ENCODE measurements at regions not wholly inside any gene's neighbourhood (a gene's known extent, or its start where the extent isn't known, plus 50 kb on each side); places are given as distances from the start of the nearest gene placed in this dataset.

- CTCF ChIA-PET (ENCODE audit: low intra/inter-chr PET ratio, low total read pairs), result no interaction called here
- no peak overlapping the region for H2AFZ ChIP-seq (ENCODE audit: low read length)
- DNase-seq (ENCODE audit: low spot score) (no peak), ATAC-seq (no peak), FAIRE-seq (no peak)
- H3K27ac ChIP-seq (ENCODE audit: extremely low read length, insufficient read depth, low read length), result no peak overlapping the region
- no peaks in the 10 kb centered on the region for H3K9me3 ChIP-seq (ENCODE audit: low read length)
- in situ Hi-C loops (cut with HindIII; ENCODE audit: extremely low pct_ligation_motif_present, low pct_unique_long_range_greater_than_20kb) (no loop called here), intact Hi-C loops (cut with micrococcal nuclease; ENCODE audit: unreplicated experiment) (no loop called here)
- BruUV-seq (replicated peaks), result no TSS peak
- H3K79me2 ChIP-seq (ENCODE audit: insufficient read depth, low read length), result no peaks in the 10 kb centered on the region
- H4K20me1 ChIP-seq (ENCODE audit: insufficient read depth, low read length), result no peaks in the 10 kb centered on the region
- TF ChIP-seq EP300 (IDR thresholded peaks at IDR 0.05; ENCODE audit: low read depth in 2 of 2, low read length in 2 of 2) (no peak), EP300 (CRISPR knock-in tag; IDR thresholded peaks at IDR 0.05; ENCODE audit: borderline replicate concordance) (no peak), RFX3 (CRISPR knock-in tag; IDR thresholded peaks at IDR 0.05) (no peak), ZBTB46 (CRISPR knock-in tag; IDR thresholded peaks at IDR 0.05; ENCODE audit: borderline replicate concordance) (no peak), CCDC6 (CRISPR knock-in tag; IDR thresholded peaks at IDR 0.05) (no peak), MLLT10 (CRISPR knock-in tag; IDR thresholded peaks at IDR 0.05) (no peak), ZNF607 (CRISPR knock-in tag; IDR thresholded peaks at IDR 0.05; ENCODE audit: borderline replicate concordance) (no peak), JDP2 (CRISPR knock-in tag; IDR thresholded peaks at IDR 0.05; ENCODE audit: borderline replicate concordance) (no peak), ZFP36L1 (CRISPR knock-in tag; IDR thresholded peaks at IDR 0.05) (no peak), ZNF558 (CRISPR knock-in tag; IDR thresholded peaks at IDR 0.05; ENCODE audit: borderline replicate concordance) (no peak), ZBTB38 (CRISPR knock-in tag; IDR thresholded peaks at IDR 0.05) (no peak), ZNF451 (CRISPR knock-in tag; IDR thresholded peaks at IDR 0.05) (no peak), THAP9 (CRISPR knock-in tag; IDR thresholded peaks at IDR 0.05; ENCODE audit: borderline replicate concordance) (no peak), ZNF431 (CRISPR knock-in tag; IDR thresholded peaks at IDR 0.05; ENCODE audit: borderline replicate concordance, low read depth) (no peak), ZNF280B (CRISPR knock-in tag; IDR thresholded peaks at IDR 0.05; ENCODE audit: borderline replicate concordance) (no peak), TBL1XR1 (IDR thresholded peaks at IDR 0.05; ENCODE audit: borderline replicate concordance, low read length, partially characterized antibody) (no peak), GLMP (CRISPR knock-in tag; IDR thresholded peaks at IDR 0.05; ENCODE audit: borderline replicate concordance) (no peak), ZNF598 (CRISPR knock-in tag; IDR thresholded peaks at IDR 0.05; ENCODE audit: borderline replicate concordance) (no peak)
- no peaks in the 10 kb centered on the region for H3K36me3 ChIP-seq (replicated peaks in 1 of 2; ENCODE audit: control insufficient read depth in 1 of 2, insufficient read depth in 2 of 2, low read length in 2 of 2)
- no peak overlapping the region for H3K4me2 ChIP-seq (ENCODE audit: low read depth, low read length)
- H3K4me3 ChIP-seq (replicated peaks in 1 of 3; ENCODE audit: insufficient read depth in 1 of 3, low read depth in 2 of 3, low read length in 3 of 3), result no peak overlapping the region
- POLR2A ChIA-PET, result no interaction called here
- no peaks in the 10 kb centered on the region; a peak in 1 of 5 replicates for H3K27me3 ChIP-seq (ENCODE audit: control insufficient read depth in 1 of 2, insufficient read depth in 2 of 2, low read length in 2 of 2)
- no peak overlapping the region for H3K9ac ChIP-seq (ENCODE audit: insufficient read depth, low read depth, low read length)
- no peaks in the 10 kb centered on the region for H3K4me1 ChIP-seq (ENCODE audit: insufficient read depth, low read length)
- WGBS (ENCODE audit: low lambda C conversion rate), result 42% methylated on average over 7 of the region's 10 CpGs
Measured at GRCh38 chr4:116478343-116478742, 607.0 kb downstream of the TRAM1L1 start.

All from HepG2 (cell line).